ENCODE measurements at regions not wholly inside any gene's neighbourhood (a gene's known extent, or its start where the extent isn't known, plus 50 kb on each side); places are given as distances from the start of the nearest gene placed in this dataset.

- no peak for TF ChIP-seq CTCF (IDR thresholded peaks at IDR 0.05; ENCODE audit: low read depth, low read length)
- TF ChIP-seq EZH2phosphoT487 (IDR thresholded peaks at IDR 0.05; ENCODE audit: low read depth), result no peak
Measured at GRCh38 chr4:71269233-71269632, 69.6 kb upstream of the SLC4A4 start.

Data from OCI-LY3 (cell line).